ENCODE measurements at regions not wholly inside any gene's neighbourhood (a gene's known extent, or its start where the extent isn't known, plus 50 kb on each side); places are given as distances from the start of the nearest gene placed in this dataset.

GRCh38 chr2:12949406-12949805 is 232.7 kb downstream of the TRIB2 start:
- no peak overlapping the region for H3K27ac ChIP-seq (ENCODE audit: insufficient read length, low read depth, low read length)
- H3K4me3 Mint-ChIP-seq = no peak overlapping the region
- no peak overlapping the region for H2BK120ac ChIP-seq (ENCODE audit: low read depth, low read length, poor library complexity, severe bottlenecking)
- H3K23ac ChIP-seq (ENCODE audit: insufficient read length, low read depth, low read length) = no peak overlapping the region
- no peaks in the 10 kb centered on the region for H3K23me2 ChIP-seq (ENCODE audit: insufficient read length, low read depth, low read length, poor library complexity, severe bottlenecking)
- no peak overlapping the region for H3K56ac ChIP-seq (ENCODE audit: insufficient read length, low read depth, low read length)
- H4K20me1 ChIP-seq (ENCODE audit: control insufficient read depth, insufficient read depth, insufficient read length) = no peaks in the 10 kb centered on the region
- WGBS (ENCODE audit: extremely low coverage, insufficient read length, low lambda C conversion rate) = no CpG with 5 or more reads among the region's 1 CpG
- H3K9me3 ChIP-seq (ENCODE audit: control insufficient read depth, low read depth, low read length) = no peaks in the 10 kb centered on the region
- H3K9ac ChIP-seq (ENCODE audit: extremely low read depth, insufficient read length, low read length) = no peak overlapping the region
- no peak overlapping the region for H3K27ac Mint-ChIP-seq
- no peak overlapping the region for H3K4ac ChIP-seq (ENCODE audit: low read depth, low read length)
- no peak overlapping the region for H3K18ac ChIP-seq (ENCODE audit: insufficient read length, low read depth, low read length)
- TF ChIP-seq CTCF (conservative IDR thresholded peaks at IDR 0.05) = no peak
- H3K14ac ChIP-seq (ENCODE audit: insufficient read depth, low read length) = no peak overlapping the region
- H3K4me1 Mint-ChIP-seq = peaks cover 10 to 14% of the 10 kb centered on the region in 2 experiments
- DNase-seq = no peak
- H4K5ac ChIP-seq (ENCODE audit: insufficient read length, low read depth, low read length) = no peak overlapping the region
- no peaks in the 10 kb centered on the region for H3K9me3 Mint-ChIP-seq
- no peak overlapping the region for H2BK12ac ChIP-seq (ENCODE audit: insufficient read length, low read depth, low read length)
- H3T11ph ChIP-seq (ENCODE audit: low read length) = no peak overlapping the region
- H3K79me2 ChIP-seq (ENCODE audit: insufficient read depth, low read length) = no peaks in the 10 kb centered on the region
- no peak overlapping the region for H2AFZ ChIP-seq (ENCODE audit: low read length)
- H3K27me3 ChIP-seq (ENCODE audit: insufficient read depth, low read length) = no peaks in the 10 kb centered on the region
- no peaks in the 10 kb centered on the region for H3K36me3 Mint-ChIP-seq (ENCODE audit: insufficient read depth in 1 of 3, low read depth in 3 of 3)
- no peaks in the 10 kb centered on the region for H3K4me1 ChIP-seq (ENCODE audit: insufficient read depth, low read length)
- no peak overlapping the region for H2BK20ac ChIP-seq (ENCODE audit: low read depth, low read length, poor library complexity, severe bottlenecking)
- H2BK5ac ChIP-seq (ENCODE audit: insufficient read length, low read length) = no peak overlapping the region
- no peaks in the 10 kb centered on the region; the same call in 1 of the 2 replicates for H3K27me3 Mint-ChIP-seq (ENCODE audit: low read depth)
- H2BK15ac ChIP-seq (ENCODE audit: low read depth, low read length) = no peak overlapping the region
- no peak overlapping the region for H2AK5ac ChIP-seq (ENCODE audit: insufficient read length, low read length)
- no peak overlapping the region for H3K4me2 ChIP-seq (ENCODE audit: insufficient read depth, insufficient read length, low read length)
- H4K91ac ChIP-seq (ENCODE audit: insufficient read length, low read depth, low read length) = no peak overlapping the region
- H3K79me1 ChIP-seq (ENCODE audit: insufficient read depth, low read depth, low read length, poor library complexity, severe bottlenecking) = no peaks in the 10 kb centered on the region
- no peak overlapping the region for H4K8ac ChIP-seq (replicated peaks; ENCODE audit: insufficient read length, low read depth, low read length)
